Endothelial cell of umbilical vein (primary cell): ENCODE measurements at regions not wholly inside any gene's neighbourhood (a gene's known extent, or its start where the extent isn't known, plus 50 kb on each side); places are given as distances from the start of the nearest gene placed in this dataset.

Experiments
- BruUV-seq: library from RNA; stranded (reverse); fragments of 400-500 nt; replicated peaks from 2 replicates; lab custom pipeline; 2021; lab: Mats Ljungman, UMichigan
- CTCF ChIA-PET: fragments of 300-600, 350-600 bp; sonication (Branson Sonifier 250); formaldehyde crosslinking; loops from one replicate; lab custom pipeline; 2021; ENCODE audit warnings: antibody characterized with exemption, inconsistent platforms; lab: Charles Lee
- POLR2A ChIA-PET: fragments of 300-600, 350-600 bp; sonication (Branson Sonifier 250); formaldehyde crosslinking; loops from one replicate; lab custom pipeline; 2021; ENCODE audit warnings: antibody characterized with exemption, inconsistent platforms; lab: Charles Lee
- DNase-seq: peaks from one replicate; pipeline ENCODE4 v3.0.0-alpha.2; 2011; ENCODE audit warnings: low read depth, low spot score
- FAIRE-seq: peaks from 2 replicates; lab custom pipeline; 2011; peaks lifted over from hg19 to GRCh38; lab: Jason Lieb, UNC
- H2AFZ ChIP-seq: 2 replicates; pipeline ENCODE4 v1.6.0; 2012; ENCODE audit warnings: low read depth, low read length, control low read depth, inconsistent platforms
- H3K27ac ChIP-seq: 2 replicates; pipeline ENCODE4 v1.5.1; 2011; ENCODE audit warnings: low read depth, mild to moderate bottlenecking, control low read depth, low read length, moderate library complexity; ENCODE audit not compliant: insufficient read depth
- H3K27me3 ChIP-seq, 2 experiments: 2 replicates each; pipeline versions ENCODE4 v1.6.0 to v1.6.1; 2011; ENCODE audit warnings: low read length in 2 of 2, mixed read lengths in 1 of 2; ENCODE audit not compliant: control insufficient read depth in 2 of 2, insufficient read depth in 2 of 2
- H3K36me3 ChIP-seq, 2 experiments: 2 replicates in 1 of 2; 3 replicates in 1 of 2; pipeline ENCODE4 v1.5.1; 2011; ENCODE audit warnings: low read length in 2 of 2, mild to moderate bottlenecking in 1 of 2, moderate library complexity in 1 of 2; ENCODE audit not compliant: control insufficient read depth in 2 of 2, insufficient read depth in 2 of 2; ENCODE audit errors: extremely low read depth in 1 of 2
- H3K4me1 ChIP-seq: 3 replicates; pipeline ENCODE4 v1.5.1; 2011; ENCODE audit warnings: mild to moderate bottlenecking, low read length; ENCODE audit not compliant: control insufficient read depth, insufficient read depth; ENCODE audit errors: extremely low read depth
- H3K4me2 ChIP-seq: 2 replicates; pipeline ENCODE4 v1.6.1; 2011; ENCODE audit warnings: low read length, control low read depth, mixed read lengths; ENCODE audit not compliant: insufficient read depth
- H3K4me3 ChIP-seq, 3 experiments: fragments of 200-600 bp in 1 of 3; sonication (generic), shearing (Covaris generic) in 1 of 3; replicated peaks in 1 of 3; 2 replicates each; pipeline ENCODE4 v1.5.1; 2011 to 2016; ENCODE audit warnings: control low read depth in 3 of 3, low read length in 3 of 3, mild to moderate bottlenecking in 2 of 3, inconsistent platforms in 1 of 3, low read depth in 1 of 3, moderate library complexity in 1 of 3; ENCODE audit not compliant: insufficient read depth in 1 of 3
- H3K79me2 ChIP-seq: 2 replicates; pipeline ENCODE4 v1.6.0; 2012; ENCODE audit warnings: low read length, inconsistent platforms; ENCODE audit not compliant: control insufficient read depth, insufficient read depth
- H3K9ac ChIP-seq: replicated peaks from 2 replicates; pipeline ENCODE3; 2011; ENCODE audit warnings: low read length, control low read depth; ENCODE audit not compliant: insufficient read depth; ENCODE audit errors: extremely low read depth
- H3K9me1 ChIP-seq: replicated peaks from 3 replicates; pipeline ENCODE4 v1.6.0; 2011; ENCODE audit warnings: mild to moderate bottlenecking, low read length; ENCODE audit not compliant: control insufficient read depth, insufficient read depth; ENCODE audit errors: extremely low read depth
- H3K9me3 ChIP-seq: replicated peaks from 2 replicates; pipeline ENCODE4 v1.5.1; 2012; ENCODE audit warnings: low read length, inconsistent platforms; ENCODE audit not compliant: control insufficient read depth, insufficient read depth
- H4K20me1 ChIP-seq: replicated peaks from 2 replicates; pipeline ENCODE3; 2011; ENCODE audit warnings: mild to moderate bottlenecking, low read length; ENCODE audit not compliant: control insufficient read depth, insufficient read depth; ENCODE audit errors: extremely low read depth
- EZH2 ChIP-seq: IDR thresholded peaks from 2 replicates; pipeline ENCODE4 v1.6.1; 2012; ENCODE audit warnings: borderline replicate concordance, low read depth, mild to moderate bottlenecking, moderate library complexity, low read length, inconsistent platforms; ENCODE audit not compliant: severe bottlenecking
- FOS ChIP-seq: IDR thresholded peaks from 2 replicates; pipeline ENCODE4 v1.6.1; 2011; ENCODE audit warnings: mild to moderate bottlenecking, low read length, moderate library complexity, borderline replicate concordance; ENCODE audit not compliant: insufficient read depth
- GATA2 ChIP-seq: IDR thresholded peaks from 2 replicates; pipeline ENCODE4 v1.7.0; 2011; ENCODE audit warnings: low read depth, mild to moderate bottlenecking, moderate library complexity, mixed read lengths, low read length; ENCODE audit not compliant: insufficient read length, insufficient read depth
- JUN ChIP-seq: IDR thresholded peaks from 2 replicates; pipeline ENCODE4 v1.6.1; 2011; ENCODE audit warnings: borderline replicate concordance, low read depth; ENCODE audit not compliant: insufficient read length, insufficient read depth
- MAX ChIP-seq: IDR thresholded peaks from 2 replicates; pipeline ENCODE4 v1.6.1; 2011; ENCODE audit not compliant: insufficient read depth, insufficient read length
- MYC ChIP-seq: IDR thresholded peaks from one replicate; pipeline ENCODE4 v1.6.1; 2011; ENCODE audit warnings: mild to moderate bottlenecking, low read depth, low read length
- POLR2A ChIP-seq: IDR thresholded peaks from 2 replicates; pipeline ENCODE4 v1.6.1; 2012; ENCODE audit warnings: low read depth, mild to moderate bottlenecking, control low read depth, low read length
- POLR2AphosphoS5 ChIP-seq: IDR thresholded peaks from 2 replicates; pipeline ENCODE4 v1.6.1; 2012; ENCODE audit warnings: low read depth, mild to moderate bottlenecking, control low read depth, low read length, moderate library complexity; ENCODE audit not compliant: insufficient read depth
- dilution Hi-C: fragments of 300-500 bp; cut with MboI; formaldehyde crosslinking; loops from one replicate; pipeline ENCODE4 v1.15.0; 2019; ENCODE audit warnings: low sequenced_read_pairs; ENCODE audit not compliant: extremely low pct_ligation_motif_present
- intact Hi-C: fragments of 100-400 bp; cut with micrococcal nuclease; formaldehyde crosslinking; loops from one replicate; pipeline ENCODE4 v1.10.0; 2022
- TF ChIP-seq, protein P1 (sequence below), 2 donors: IDR thresholded peaks; 1 replicate in 1 of 2; 2 replicates in 1 of 2; pipeline ENCODE4 v1.5.1; 2011; ENCODE audit warnings: low read length in 2 of 2, mild to moderate bottlenecking in 2 of 2, moderate library complexity in 2 of 2, control low read depth in 1 of 2, inconsistent platforms in 1 of 2, low read depth in 1 of 2; ENCODE audit not compliant: insufficient read depth in 1 of 2; ENCODE audit errors: extremely low read depth in 1 of 2

DNA sequence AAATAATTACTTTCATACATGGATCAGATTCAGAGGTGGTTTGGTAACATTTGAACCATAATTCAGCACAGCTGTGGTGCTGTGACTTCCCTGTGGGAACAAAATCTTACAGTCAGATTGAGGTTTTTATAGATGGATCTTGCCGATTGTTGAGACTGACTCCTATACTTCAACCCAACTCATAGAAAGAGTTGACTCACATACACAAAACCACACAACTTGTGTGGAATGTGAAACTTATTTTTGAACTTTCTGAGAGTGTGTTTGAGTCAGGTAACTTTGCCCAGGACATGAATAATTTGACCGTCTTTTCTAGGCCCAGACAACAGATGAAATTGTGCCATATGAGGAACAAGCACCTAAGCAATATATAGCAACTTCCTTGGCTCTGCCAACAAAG is 1152.4 kb upstream of the AMELY start:
- FAIRE-seq (no peak), DNase-seq (no peak)
- no peak overlapping the region for H3K27ac ChIP-seq
- H4K20me1 ChIP-seq = no peaks in the 10 kb centered on the region
- no peak overlapping the region for H3K9ac ChIP-seq
- ChIA-PET POLR2A (no interaction called here), CTCF (no interaction called here)
- no peaks in the 10 kb centered on the region for H3K79me2 ChIP-seq
- no peak overlapping the region for H3K4me3 ChIP-seq
- H3K9me1 ChIP-seq = no peaks in the 10 kb centered on the region
- no peak overlapping the region for H3K4me2 ChIP-seq
- intact Hi-C loops (no loop called here), dilution Hi-C loops (no loop called here)
- no peak overlapping the region for H2AFZ ChIP-seq
- no peaks in the 10 kb centered on the region for H3K27me3 ChIP-seq
- TF ChIP-seq MAX (no peak), FOS (no peak), JUN (no peak), POLR2AphosphoS5 (no peak), GATA2 (no peak), POLR2A (no peak), MYC (no peak), EZH2 (no peak)
- TF ChIP-seq, protein P1, sequence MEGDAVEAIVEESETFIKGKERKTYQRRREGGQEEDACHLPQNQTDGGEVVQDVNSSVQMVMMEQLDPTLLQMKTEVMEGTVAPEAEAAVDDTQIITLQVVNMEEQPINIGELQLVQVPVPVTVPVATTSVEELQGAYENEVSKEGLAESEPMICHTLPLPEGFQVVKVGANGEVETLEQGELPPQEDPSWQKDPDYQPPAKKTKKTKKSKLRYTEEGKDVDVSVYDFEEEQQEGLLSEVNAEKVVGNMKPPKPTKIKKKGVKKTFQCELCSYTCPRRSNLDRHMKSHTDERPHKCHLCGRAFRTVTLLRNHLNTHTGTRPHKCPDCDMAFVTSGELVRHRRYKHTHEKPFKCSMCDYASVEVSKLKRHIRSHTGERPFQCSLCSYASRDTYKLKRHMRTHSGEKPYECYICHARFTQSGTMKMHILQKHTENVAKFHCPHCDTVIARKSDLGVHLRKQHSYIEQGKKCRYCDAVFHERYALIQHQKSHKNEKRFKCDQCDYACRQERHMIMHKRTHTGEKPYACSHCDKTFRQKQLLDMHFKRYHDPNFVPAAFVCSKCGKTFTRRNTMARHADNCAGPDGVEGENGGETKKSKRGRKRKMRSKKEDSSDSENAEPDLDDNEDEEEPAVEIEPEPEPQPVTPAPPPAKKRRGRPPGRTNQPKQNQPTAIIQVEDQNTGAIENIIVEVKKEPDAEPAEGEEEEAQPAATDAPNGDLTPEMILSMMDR (IDR thresholded peaks at IDR 0.05; ENCODE audit: extremely low read depth in 1 of 2, insufficient read depth in 1 of 2, low read depth in 1 of 2, low read length in 2 of 2) = no peak
- no TSS peak for BruUV-seq
- H3K36me3 ChIP-seq = no peaks in the 10 kb centered on the region
- H3K9me3 ChIP-seq = no peaks in the 10 kb centered on the region
- no peaks in the 10 kb centered on the region for H3K4me1 ChIP-seq
